ENCODE measurements at regions not wholly inside any gene's neighbourhood (a gene's known extent, or its start where the extent isn't known, plus 50 kb on each side); places are given as distances from the start of the nearest gene placed in this dataset.

- TF ChIP-seq, protein P1, sequence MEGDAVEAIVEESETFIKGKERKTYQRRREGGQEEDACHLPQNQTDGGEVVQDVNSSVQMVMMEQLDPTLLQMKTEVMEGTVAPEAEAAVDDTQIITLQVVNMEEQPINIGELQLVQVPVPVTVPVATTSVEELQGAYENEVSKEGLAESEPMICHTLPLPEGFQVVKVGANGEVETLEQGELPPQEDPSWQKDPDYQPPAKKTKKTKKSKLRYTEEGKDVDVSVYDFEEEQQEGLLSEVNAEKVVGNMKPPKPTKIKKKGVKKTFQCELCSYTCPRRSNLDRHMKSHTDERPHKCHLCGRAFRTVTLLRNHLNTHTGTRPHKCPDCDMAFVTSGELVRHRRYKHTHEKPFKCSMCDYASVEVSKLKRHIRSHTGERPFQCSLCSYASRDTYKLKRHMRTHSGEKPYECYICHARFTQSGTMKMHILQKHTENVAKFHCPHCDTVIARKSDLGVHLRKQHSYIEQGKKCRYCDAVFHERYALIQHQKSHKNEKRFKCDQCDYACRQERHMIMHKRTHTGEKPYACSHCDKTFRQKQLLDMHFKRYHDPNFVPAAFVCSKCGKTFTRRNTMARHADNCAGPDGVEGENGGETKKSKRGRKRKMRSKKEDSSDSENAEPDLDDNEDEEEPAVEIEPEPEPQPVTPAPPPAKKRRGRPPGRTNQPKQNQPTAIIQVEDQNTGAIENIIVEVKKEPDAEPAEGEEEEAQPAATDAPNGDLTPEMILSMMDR (IDR thresholded peaks at IDR 0.05; ENCODE audit: insufficient read depth, low read depth, low read length), result no peak
- TF ChIP-seq EZH2 (IDR thresholded peaks at IDR 0.05; ENCODE audit: insufficient read depth, low read length), result no peak
These were observed 1126.5 kb downstream of the NSUN3 start for GRCh38 chr3:95189348-95189747.

All from astrocyte (in vitro differentiated cells and primary cell).